ENCODE measurements at regions not wholly inside any gene's neighbourhood (a gene's known extent, or its start where the extent isn't known, plus 50 kb on each side); places are given as distances from the start of the nearest gene placed in this dataset.

DNA sequence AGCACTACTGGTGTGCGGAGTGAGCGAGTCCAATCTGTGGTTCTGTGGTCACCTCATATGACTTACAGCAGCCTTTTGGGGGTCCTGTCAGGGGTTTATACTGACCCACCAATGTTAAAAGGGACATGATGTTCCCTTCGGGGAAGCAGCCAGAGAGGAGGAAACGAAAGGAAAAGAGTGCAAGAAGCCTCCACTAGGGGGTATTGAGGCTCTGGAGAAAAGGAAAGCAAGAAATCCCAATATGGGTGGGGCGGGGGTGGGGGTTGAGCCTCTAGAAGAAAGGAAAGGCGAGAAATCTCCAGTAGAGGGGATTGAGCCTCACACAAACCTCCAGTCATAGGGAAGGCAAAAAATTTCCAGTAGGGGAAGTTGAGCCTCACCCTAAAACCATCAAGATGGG, 249.3 kb upstream of the ECI2 start:
- in situ Hi-C loops (cut with MboI), result no loop called here

More for the DNA sequence above, 249.3 kb upstream of the ECI2 start:
- Histone ChIP-seq H3K4me1 (replicated peaks in 1 of 2; ENCODE audit: control insufficient read depth in 2 of 2, insufficient read depth in 2 of 2, low read length in 2 of 2) (peaks cover 0 to 13% of the 10 kb centered on the region in 2 experiments; a peak in 3 of 5 replicates), H3K9ac (ENCODE audit: insufficient read depth in 1 of 2, low read depth in 2 of 2, low read length in 2 of 2) (no peak overlapping the region), H3K27me3 (ENCODE audit: control insufficient read depth in 2 of 2, insufficient read depth in 2 of 2, low read length in 2 of 2) (no peaks in the 10 kb centered on the region), H3K9me1 (ENCODE audit: control insufficient read depth, insufficient read depth, low read length) (no peaks in the 10 kb centered on the region), H3K4me3 (no peak overlapping the region), H3K27ac (ENCODE audit: extremely low read depth, low read depth, low read length) (no peak overlapping the region), H3K4me2 (ENCODE audit: insufficient read depth, low read length) (no peak overlapping the region), H3K36me3 (ENCODE audit: control insufficient read depth, insufficient read depth, low read length) (no peaks in the 10 kb centered on the region), H2AFZ (ENCODE audit: low read depth, low read length) (no peak overlapping the region), H4K20me1 (replicated peaks; ENCODE audit: control insufficient read depth, insufficient read depth, low read length) (no peaks in the 10 kb centered on the region), H3K9me3 (replicated peaks; ENCODE audit: control insufficient read depth, insufficient read depth, low read depth, low read length) (0 out of 2 replicates have a peak, but pooled peaks cover 6% of the 10 kb centered on the region), H3K79me2 (ENCODE audit: control insufficient read depth, insufficient read depth, low read length) (no peaks in the 10 kb centered on the region)
- intact Hi-C loops (cut with micrococcal nuclease), result no loop called here
- DNase-seq (ENCODE audit: extremely low read depth in 1 of 4, low spot score in 3 of 4) (peak in 2 of 4 experiments; percentile 44 to 45), ATAC-seq (no peak), FAIRE-seq (no peak)
- ChIA-PET CTCF (ENCODE audit: low intra/inter-chr PET ratio) (no interaction called here), POLR2A (interaction anchor here (0.9 kb wide), 1 partner anchor 10 kb away, joined by 3 read pairs; no protein-coding TSS in a partner anchor)
- 43% methylated on average over 4 of the region's 6 CpGs for WGBS (ENCODE audit: insufficient coverage, low coverage, missing lambda C conversion rate)
- BruUV-seq (replicated peaks), result no TSS peak
- TF ChIP-seq ZNF253 (CRISPR knock-in tag; conservative IDR thresholded peaks at IDR 0.05), result no peak
- no peak for TF ChIP-seq ZNF518B (CRISPR knock-in tag; IDR thresholded peaks at IDR 0.05)
- TF ChIP-seq ERF (CRISPR knock-in tag; IDR thresholded peaks at IDR 0.05), result no peak
- no peak for TF ChIP-seq FOXK2 (conservative IDR thresholded peaks at IDR 0.05 in 1 of 2, IDR thresholded peaks at IDR 0.05 in 1 of 2; ENCODE audit: low read depth in 2 of 2)
- TF ChIP-seq ATF1 (CRISPR knock-in tag; IDR thresholded peaks at IDR 0.05), result no peak
- TF ChIP-seq ATF1 (tag; IDR thresholded peaks at IDR 0.05), result no peak
- TF ChIP-seq, protein P1, sequence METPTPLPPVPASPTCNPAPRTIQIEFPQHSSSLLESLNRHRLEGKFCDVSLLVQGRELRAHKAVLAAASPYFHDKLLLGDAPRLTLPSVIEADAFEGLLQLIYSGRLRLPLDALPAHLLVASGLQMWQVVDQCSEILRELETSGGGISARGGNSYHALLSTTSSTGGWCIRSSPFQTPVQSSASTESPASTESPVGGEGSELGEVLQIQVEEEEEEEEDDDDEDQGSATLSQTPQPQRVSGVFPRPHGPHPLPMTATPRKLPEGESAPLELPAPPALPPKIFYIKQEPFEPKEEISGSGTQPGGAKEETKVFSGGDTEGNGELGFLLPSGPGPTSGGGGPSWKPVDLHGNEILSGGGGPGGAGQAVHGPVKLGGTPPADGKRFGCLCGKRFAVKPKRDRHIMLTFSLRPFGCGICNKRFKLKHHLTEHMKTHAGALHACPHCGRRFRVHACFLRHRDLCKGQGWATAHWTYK (CRISPR knock-in tag; IDR thresholded peaks at IDR 0.05), result no peak
- no peak for TF ChIP-seq BCOR (IDR thresholded peaks at IDR 0.05)
- TF ChIP-seq ESRRB (CRISPR knock-in tag; IDR thresholded peaks at IDR 0.05; ENCODE audit: borderline replicate concordance), result no peak
- no peak for TF ChIP-seq ZC3H11A (IDR thresholded peaks at IDR 0.05; ENCODE audit: low read depth, low read length)
- no peak for TF ChIP-seq NONO (IDR thresholded peaks at IDR 0.05; ENCODE audit: low read depth in 2 of 2, low read length in 1 of 2)
- TF ChIP-seq ZNF76 (CRISPR knock-in tag; IDR thresholded peaks at IDR 0.05; ENCODE audit: borderline replicate concordance), result no peak
- no peak for TF ChIP-seq ZBED1 (IDR thresholded peaks at IDR 0.05)
- no peak for TF ChIP-seq CBFA2T3 (IDR thresholded peaks at IDR 0.05)
- no peak for TF ChIP-seq POLR2H (tag; IDR thresholded peaks at IDR 0.05; ENCODE audit: low read depth)
- no peak for TF ChIP-seq SMAD2 (IDR thresholded peaks at IDR 0.05; ENCODE audit: low read depth, low read length)
- no peak for TF ChIP-seq HDAC3 (IDR thresholded peaks at IDR 0.05; ENCODE audit: borderline replicate concordance, partially characterized antibody)
- TF ChIP-seq, protein P2, sequence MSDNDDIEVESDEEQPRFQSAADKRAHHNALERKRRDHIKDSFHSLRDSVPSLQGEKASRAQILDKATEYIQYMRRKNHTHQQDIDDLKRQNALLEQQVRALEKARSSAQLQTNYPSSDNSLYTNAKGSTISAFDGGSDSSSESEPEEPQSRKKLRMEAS (CRISPR knock-in tag; IDR thresholded peaks at IDR 0.05), result no peak

Measured in K562 (cell line).